ENCODE measurements at regions not wholly inside any gene's neighbourhood (a gene's known extent, or its start where the extent isn't known, plus 50 kb on each side); places are given as distances from the start of the nearest gene placed in this dataset.
"Not testable (repeated sequence)": the region's sequence is repeated elsewhere in the genome, so short reads cannot be mapped to it uniquely, and the experiment has no call there.

- DNase-seq: peak; percentile 72 to 91
- H3K4me3 ChIP-seq: no peak overlapping the region
- H3K4me1 ChIP-seq: peaks cover 25% of the 10 kb centered on the region
- peak overlapping the region; percentile 13 for H3K27ac ChIP-seq
- no peaks in the 10 kb centered on the region for H3K27me3 ChIP-seq
- no peaks in the 10 kb centered on the region for H3K36me3 ChIP-seq
- no peaks in the 10 kb centered on the region for H3K9me3 ChIP-seq (replicated peaks)
These were observed 117.5 kb upstream of the HGF start for GRCh38 chr7:81887098-81888090.

DNA sequence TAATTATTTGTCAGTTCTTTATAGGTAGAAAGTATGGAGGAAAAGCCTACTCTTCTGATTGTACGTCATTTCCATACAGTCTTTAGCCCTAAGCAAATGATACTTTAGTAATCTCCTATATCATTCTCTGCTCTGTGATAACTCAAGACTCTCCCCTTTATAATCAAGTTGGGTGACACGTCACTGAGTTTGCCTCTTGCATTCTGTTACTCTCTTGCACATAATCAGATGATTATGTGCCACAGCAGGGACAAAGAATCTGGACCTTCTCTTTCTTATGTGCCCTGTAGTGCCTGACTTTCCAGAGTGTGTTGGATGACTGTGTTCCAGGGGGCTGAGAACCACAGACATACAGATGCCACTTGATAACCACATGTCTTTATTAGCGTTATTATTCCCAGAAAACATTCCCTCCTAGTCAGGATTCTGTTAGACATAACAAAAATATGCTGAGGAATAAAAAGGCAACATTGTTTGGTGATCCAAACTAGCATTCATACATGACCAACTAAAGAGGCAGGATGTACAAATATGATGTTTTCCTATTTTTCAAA lies 116.4 kb upstream of the HGF start:
- Histone ChIP-seq H3K27ac (peak overlapping the region; percentile 28), H3K4me3 (no peak overlapping the region), H3K9me3 (replicated peaks) (no peaks in the 10 kb centered on the region), H3K27me3 (no peaks in the 10 kb centered on the region), H3K4me1 (peaks cover 34% of the 10 kb centered on the region), H3K36me3 (no peaks in the 10 kb centered on the region)
- DNase-seq: peak in 1 of 2 experiments; percentile 31

GRCh38 chr7:81884817-81885216 lies 115.0 kb upstream of the HGF start:
- Histone ChIP-seq H3K4me1 (peaks cover 34% of the 10 kb centered on the region), H3K9me3 (replicated peaks) (no peaks in the 10 kb centered on the region), H3K4me3 (no peak overlapping the region), H3K27me3 (no peaks in the 10 kb centered on the region), H3K27ac (no peak overlapping the region), H3K36me3 (no peaks in the 10 kb centered on the region)
- DNase-seq: no peak

DNA sequence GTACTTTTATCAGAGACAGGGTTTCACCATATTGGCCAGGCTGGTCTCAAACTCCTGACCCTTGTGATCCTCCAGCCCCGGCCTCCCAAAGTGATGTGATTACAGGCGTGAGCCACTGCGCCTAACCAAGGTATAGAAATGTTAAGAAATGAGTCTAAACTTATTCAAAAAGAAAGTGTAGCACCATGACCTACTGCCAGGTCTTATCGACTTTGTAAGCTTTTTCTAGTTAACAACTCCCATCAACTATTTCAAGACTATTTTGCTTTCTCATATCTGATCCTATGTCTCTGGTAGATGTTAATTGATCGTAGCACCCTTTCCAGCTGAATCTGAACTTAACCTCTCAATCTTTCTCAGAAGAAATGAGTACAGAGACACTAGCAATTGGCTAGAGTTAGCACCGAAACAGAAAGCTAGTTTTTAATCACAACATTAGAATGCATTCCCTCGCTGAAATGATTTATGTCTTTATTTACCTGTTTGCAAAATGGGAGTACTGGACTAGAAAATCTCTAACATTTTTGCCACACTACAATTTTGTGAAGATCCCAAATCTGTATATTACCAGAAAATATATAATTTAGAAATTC lies 114.0 kb upstream of the HGF start:
- H3K36me3 ChIP-seq: no peaks in the 10 kb centered on the region
- no peak for DNase-seq
- H3K4me1 ChIP-seq: peaks cover 34% of the 10 kb centered on the region
- H3K4me3 ChIP-seq: no peak overlapping the region
- no peak overlapping the region for H3K27ac ChIP-seq
- no peaks in the 10 kb centered on the region for H3K9me3 ChIP-seq (replicated peaks)
- no peaks in the 10 kb centered on the region for H3K27me3 ChIP-seq

DNA sequence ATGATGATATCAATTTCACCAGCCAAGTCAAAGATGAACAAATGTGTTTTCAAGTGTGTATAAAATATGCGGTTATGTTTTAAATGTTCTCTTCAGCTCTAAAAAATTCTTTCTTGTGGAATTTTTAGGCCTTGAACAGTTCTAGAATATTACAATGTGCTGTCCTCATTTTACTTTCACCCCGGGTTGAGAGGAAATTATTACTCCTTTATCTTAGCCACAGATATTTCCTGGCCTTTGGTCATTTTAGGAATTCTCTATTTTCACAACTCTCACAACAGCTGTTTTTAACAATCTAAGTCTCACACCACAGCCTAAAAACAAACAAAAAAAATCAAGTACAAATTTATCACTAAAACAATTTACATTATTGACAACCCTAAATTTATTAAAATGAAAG lies 112.2 kb upstream of the HGF start:
- Histone ChIP-seq H3K9me3 (replicated peaks) (no peaks in the 10 kb centered on the region), H3K36me3 (no peaks in the 10 kb centered on the region), H3K27ac (0 out of 2 replicates have a peak overlapping the region, but pooled peaks have one; percentile 0), H3K4me1 (peaks cover 23% of the 10 kb centered on the region), H3K4me3 (no peak overlapping the region), H3K27me3 (no peaks in the 10 kb centered on the region)
- DNase-seq: no peak

DNA sequence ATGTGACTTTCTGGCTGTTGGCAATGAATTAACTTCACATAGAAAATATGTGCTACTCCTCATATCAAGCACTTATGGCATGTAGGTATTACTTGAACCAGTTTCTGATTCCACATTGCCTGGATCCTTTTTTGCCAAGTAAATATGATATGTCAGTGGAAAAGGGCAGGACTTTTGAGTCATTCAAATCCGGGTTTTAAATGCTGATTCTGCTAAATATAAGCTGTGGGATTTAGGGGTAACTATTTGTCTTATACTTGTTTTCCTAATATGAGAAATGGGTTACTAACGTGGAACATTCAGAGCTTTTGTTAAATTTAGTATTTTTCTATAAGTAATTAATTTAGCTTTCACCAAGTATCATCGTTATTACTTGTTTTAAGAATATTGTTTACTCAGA lies 108.0 kb upstream of the HGF start:
- Histone ChIP-seq H3K36me3 (no peaks in the 10 kb centered on the region), H3K4me1 (peaks cover 12% of the 10 kb centered on the region), H3K9me3 (replicated peaks) (no peaks in the 10 kb centered on the region), H3K4me3 (no peak overlapping the region), H3K27ac (no peak overlapping the region), H3K27me3 (no peaks in the 10 kb centered on the region)
- DNase-seq: no peak

GRCh38 chr7:81873559-81873958 lies 103.7 kb upstream of the HGF start:
- DNase-seq: no peak
- Histone ChIP-seq H3K36me3 (no peaks in the 10 kb centered on the region), H3K4me3 (no peak overlapping the region), H3K9me3 (replicated peaks) (no peaks in the 10 kb centered on the region), H3K27me3 (no peaks in the 10 kb centered on the region), H3K27ac (no peak overlapping the region), H3K4me1 (peaks cover 5% of the 10 kb centered on the region; the same call in 1 of the 2 replicates)

DNA sequence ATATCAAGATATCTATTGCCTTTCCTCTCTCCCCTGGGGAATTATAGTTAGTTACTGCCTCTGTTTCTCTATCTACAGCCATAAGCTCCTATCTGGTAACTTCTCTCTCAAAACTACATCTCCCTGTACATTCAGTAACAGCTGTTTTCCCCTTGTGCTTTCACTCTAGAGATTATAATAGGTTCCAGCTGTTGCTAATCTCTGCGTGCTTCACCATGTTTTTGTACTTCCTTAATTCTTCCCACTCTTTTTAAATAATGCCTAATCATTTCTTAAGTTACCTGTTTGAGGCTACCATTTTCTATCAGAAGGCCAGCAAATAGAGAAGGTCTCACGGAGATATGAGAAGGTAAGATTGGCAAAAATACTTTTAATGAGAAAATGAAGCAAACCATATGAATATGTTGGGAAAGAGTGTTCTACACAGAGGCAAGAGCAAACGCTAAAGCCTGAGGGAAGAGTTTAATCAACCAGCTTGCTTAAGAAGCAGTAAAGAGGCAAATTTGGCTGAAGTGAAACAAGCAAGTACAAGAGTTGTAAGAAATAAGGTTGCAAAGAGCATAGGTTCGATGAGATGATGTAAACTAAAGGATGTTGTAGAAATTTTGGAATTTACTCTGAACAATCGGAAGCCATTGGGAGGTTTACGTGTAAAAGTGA lies 101.9 kb upstream of the HGF start:
- peak in 1 of 2 experiments; percentile 45 for DNase-seq
- Histone ChIP-seq H3K4me1 (peaks cover 5% of the 10 kb centered on the region; the same call in 1 of the 2 replicates), H3K36me3 (no peaks in the 10 kb centered on the region), H3K9me3 (replicated peaks) (no peaks in the 10 kb centered on the region), H3K27ac (no peak overlapping the region), H3K27me3 (no peaks in the 10 kb centered on the region), H3K4me3 (no peak overlapping the region)

DNA sequence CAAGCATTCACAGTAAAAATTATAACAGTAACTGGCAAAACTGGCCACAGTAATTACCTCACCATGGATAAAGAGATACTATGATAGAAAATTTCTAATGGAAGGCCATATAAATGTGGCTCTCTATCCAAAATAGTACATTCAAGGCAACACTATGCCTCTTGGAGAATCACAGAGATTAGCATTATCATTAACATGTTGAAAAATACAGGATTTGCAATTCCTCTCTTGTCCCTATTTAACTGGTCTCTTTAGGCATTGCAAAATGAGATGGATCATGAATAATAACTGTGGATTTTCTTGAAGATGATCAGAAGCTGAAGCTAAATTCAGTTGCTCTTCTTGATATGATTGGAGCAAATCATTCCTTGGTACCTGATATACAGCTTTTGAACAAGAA lies 100.8 kb upstream of the HGF start:
- DNase-seq: no peak
- H3K9me3 ChIP-seq (replicated peaks): no peaks in the 10 kb centered on the region
- no peaks in the 10 kb centered on the region for H3K36me3 ChIP-seq
- H3K4me3 ChIP-seq: no peak overlapping the region
- H3K27ac ChIP-seq: no peak overlapping the region
- no peaks in the 10 kb centered on the region for H3K27me3 ChIP-seq
- H3K4me1 ChIP-seq: peaks cover 5% of the 10 kb centered on the region; the same call in 1 of the 2 replicates

DNA sequence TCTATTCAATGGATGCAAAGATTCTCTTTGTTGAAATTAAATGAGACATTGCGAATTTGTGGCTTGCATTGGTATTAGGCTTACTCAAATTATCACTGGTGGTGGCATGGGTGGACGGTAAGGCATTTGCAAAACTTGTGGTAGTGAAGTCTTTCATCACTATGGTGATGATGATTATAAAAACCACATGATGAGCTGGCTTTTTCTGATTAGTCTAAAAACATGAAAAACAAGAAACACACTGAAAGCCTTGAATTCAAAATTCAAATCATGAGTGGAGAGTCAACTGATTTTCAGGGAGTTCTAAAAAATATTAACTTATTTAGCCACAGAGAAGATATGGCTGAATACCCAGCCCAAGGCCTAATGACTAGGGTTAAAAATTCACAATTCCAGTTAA lies 99.8 kb upstream of the HGF start:
- Histone ChIP-seq H3K4me1 (peaks cover 5% of the 10 kb centered on the region; the same call in 1 of the 2 replicates), H3K4me3 (no peak overlapping the region), H3K27ac (no peak overlapping the region), H3K9me3 (replicated peaks) (no peaks in the 10 kb centered on the region), H3K36me3 (no peaks in the 10 kb centered on the region), H3K27me3 (no peaks in the 10 kb centered on the region)
- no peak for DNase-seq

- DNase-seq: no peak
- Histone ChIP-seq H3K9me3 (replicated peaks) (no peaks in the 10 kb centered on the region), H3K27ac (no peak overlapping the region), H3K27me3 (no peaks in the 10 kb centered on the region), H3K4me3 (no peak overlapping the region), H3K36me3 (no peaks in the 10 kb centered on the region), H3K4me1 (no peaks in the 10 kb centered on the region)
These were observed 95.9 kb upstream of the HGF start for GRCh38 chr7:81865754-81866153.

DNA sequence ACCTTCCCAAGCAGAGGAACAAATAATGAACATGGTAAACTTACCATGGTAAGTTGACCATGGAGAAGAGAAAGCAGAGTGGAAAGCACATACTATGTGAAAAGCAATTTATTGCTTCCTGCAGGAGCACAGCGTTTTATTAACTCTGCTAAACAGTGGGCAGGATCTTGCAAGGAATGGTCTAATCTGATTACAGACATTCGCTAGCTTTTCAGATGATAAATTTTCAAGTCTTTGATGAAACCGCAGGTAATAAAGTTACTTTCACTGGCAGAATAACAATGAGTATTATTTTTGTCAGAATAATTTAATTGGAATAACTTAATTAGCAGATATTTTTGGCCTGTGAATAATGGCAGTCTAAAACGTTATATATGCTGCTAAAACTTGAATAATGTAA lies 89.6 kb upstream of the HGF start:
- Histone ChIP-seq H3K4me3 (no peak overlapping the region), H3K27ac (no peak overlapping the region), H3K9me3 (replicated peaks) (no peaks in the 10 kb centered on the region), H3K27me3 (no peaks in the 10 kb centered on the region), H3K36me3 (no peaks in the 10 kb centered on the region), H3K4me1 (no peaks in the 10 kb centered on the region)
- no peak for DNase-seq

- DNase-seq; H3K4me1 ChIP-seq; H3K27me3 ChIP-seq; H3K9me3 ChIP-seq (replicated peaks); H3K36me3 ChIP-seq; H3K27ac ChIP-seq; H3K4me3 ChIP-seq: not testable (repeated sequence)
These were observed 89.0 kb upstream of the HGF start for GRCh38 chr7:81858820-81859219.

DNA sequence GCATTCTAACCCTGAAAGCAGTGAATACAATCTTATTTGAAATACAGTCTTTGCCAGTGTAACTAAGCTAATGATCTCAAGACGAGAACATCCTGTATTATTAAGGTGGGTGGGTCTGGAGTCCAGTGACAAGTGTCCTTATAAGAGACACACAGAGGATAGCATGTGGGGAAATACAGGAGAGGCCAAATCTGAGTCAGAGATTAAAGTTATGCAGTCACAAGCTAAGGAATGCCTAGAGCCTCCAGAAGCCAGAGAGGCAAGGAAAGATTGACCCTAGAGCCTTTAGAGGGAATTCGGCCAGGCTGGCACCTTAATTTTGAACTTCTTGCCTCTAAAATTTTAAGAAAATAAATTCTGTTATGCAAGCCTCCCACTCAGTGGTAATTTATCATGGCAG lies 87.5 kb upstream of the HGF start:
- Histone ChIP-seq H3K27me3 (no peaks in the 10 kb centered on the region), H3K27ac (no peak overlapping the region), H3K4me3 (no peak overlapping the region), H3K36me3 (no peaks in the 10 kb centered on the region), H3K9me3 (replicated peaks) (no peaks in the 10 kb centered on the region), H3K4me1 (no peaks in the 10 kb centered on the region)
- no peak for DNase-seq

DNA sequence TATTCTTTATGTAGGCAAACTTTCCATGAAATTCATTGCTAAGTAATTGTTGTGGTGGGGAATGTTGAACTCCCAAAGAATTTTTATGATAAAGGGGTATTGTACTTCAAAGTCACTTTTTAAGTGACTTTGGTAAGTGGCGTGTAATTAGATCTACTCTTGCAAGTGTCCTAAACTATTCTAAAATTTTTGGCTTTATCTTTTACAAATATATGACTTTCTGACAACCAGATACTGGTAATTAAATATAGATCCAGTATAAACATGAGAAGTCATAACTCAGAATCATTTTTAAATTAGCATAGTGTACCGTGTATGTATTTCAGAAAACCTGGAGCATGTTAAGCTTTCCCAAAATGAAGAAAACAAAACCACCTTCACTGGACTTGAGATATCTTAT lies 84.7 kb upstream of the HGF start:
- Histone ChIP-seq H3K36me3 (peaks cover 2% of the 10 kb centered on the region; the same call in 1 of the 2 replicates), H3K4me1 (peaks cover 3% of the 10 kb centered on the region; the same call in 1 of the 2 replicates), H3K4me3 (no peak overlapping the region), H3K27me3 (no peaks in the 10 kb centered on the region), H3K9me3 (replicated peaks) (no peaks in the 10 kb centered on the region), H3K27ac (no peak overlapping the region)
- DNase-seq: no peak
